HuH-7.5 (cell line): ENCODE measurements at regions not wholly inside any gene's neighbourhood (a gene's known extent, or its start where the extent isn't known, plus 50 kb on each side); places are given as distances from the start of the nearest gene placed in this dataset.
A peak's percentile ranks its signal among the peaks of the same experiment; 100 is the strongest.
"Not testable (repeated sequence)": the region's sequence is repeated elsewhere in the genome, so short reads cannot be mapped to it uniquely, and the experiment has no call there.

Experiments used
- DNase-seq: peaks from one replicate; pipeline ENCODE4 v3.0.0; 2011; ENCODE audit warnings: low spot score

DNA sequence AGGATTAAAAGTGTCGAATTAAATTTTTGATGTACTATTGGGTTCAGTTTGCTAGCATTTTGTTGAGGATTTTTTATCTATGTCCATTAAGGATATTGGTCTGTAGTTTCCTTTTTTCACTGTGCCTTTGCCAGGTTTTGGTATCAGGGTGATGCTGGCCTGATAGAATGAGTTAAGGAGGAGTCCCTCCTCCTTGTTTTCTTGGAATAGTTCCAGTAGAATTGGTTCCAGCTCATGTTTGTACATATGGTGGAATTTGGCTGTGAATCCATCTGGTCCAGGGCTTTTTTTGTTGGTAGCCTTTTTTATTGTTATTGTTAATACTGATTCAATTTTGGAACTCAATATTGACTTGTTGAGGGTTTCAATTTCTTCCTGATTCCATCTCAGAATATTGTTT is 141.8 kb downstream of the SIM1 start:
- DNase-seq, result no peak

DNA sequence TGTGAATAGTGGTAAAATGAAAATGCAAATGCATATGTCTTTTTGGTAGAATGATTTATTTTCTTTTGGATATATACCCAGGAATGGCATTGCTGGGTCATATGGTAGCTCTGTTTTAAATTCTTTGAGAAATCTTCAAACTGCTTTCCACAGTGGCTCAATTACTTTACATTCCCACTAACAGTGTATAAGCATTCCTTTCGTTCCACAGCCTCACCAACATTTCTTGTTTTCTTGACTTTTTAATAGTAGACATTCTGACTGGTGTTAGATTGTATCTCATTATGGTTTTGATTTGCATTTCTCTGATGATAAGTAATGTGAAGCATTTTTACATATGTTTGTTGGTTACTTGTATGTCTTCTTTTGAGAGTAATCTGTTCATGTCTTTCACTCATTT is 144.0 kb downstream of the SIM1 start:
- DNase-seq, result no peak

DNA sequence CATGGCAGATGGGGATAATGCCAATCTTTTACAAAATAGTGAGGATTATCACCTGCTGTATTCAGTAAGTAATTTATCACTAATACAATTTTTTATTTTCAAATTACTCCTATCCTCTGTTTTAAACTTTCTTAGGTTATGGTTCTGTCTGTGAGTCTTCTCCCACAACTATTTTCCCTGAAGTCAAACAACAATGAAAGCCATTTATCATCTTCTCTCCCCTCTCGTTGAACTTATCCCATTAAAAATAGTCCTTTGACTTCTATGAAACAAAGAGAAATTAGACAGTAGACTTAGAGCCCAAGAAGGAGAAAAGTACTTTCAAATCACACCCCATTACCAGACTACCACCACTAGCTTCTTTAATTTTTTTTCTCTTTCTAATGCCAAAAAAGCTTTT is 147.7 kb downstream of the SIM1 start:
- DNase-seq, result no peak

DNA sequence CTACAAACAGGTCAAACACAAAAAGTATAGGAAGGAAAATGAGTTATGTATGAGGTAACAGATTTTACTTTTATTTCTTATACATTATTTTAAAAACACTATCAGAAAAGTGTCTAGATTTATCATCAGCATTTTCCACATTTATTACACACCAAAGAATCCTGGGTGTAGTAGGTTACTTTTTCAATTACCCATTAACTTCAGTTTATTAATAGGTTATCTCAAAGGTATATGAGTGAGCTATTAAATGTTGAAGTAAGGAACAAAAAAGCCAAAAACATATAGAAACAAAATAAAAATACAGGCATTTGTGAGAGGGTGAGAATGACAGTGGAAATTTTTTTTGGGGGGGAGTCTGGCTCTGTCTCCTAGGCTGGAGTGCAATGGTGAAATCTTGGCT is 150.5 kb downstream of the SIM1 start:
- DNase-seq, result no peak

DNA sequence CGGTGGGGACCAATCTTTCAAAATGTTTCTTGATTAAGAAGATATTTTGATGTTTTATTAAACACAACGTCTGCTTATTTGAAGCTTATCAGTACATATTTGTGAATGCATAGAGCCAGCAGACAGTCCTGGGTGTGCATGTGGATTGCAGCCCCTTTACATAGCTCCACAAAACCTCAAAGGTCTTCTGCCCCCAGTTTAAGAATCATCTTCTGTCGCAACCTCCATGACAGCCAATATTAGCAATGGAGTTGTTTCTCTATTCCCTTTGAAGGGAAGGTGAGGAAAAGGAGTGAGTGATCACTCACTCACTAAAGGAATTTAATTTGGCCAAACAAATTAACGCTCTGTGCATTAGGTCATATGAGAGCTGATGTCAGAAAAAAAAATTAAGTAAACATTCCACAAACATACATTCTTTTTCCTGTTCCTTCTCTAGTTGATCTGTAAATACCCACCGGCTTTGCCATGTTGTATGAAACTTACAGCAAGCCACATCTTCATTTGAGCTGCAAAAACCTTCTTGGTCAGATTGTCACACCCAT is 152.9 kb downstream of the SIM1 start:
- DNase-seq, result no peak

DNA sequence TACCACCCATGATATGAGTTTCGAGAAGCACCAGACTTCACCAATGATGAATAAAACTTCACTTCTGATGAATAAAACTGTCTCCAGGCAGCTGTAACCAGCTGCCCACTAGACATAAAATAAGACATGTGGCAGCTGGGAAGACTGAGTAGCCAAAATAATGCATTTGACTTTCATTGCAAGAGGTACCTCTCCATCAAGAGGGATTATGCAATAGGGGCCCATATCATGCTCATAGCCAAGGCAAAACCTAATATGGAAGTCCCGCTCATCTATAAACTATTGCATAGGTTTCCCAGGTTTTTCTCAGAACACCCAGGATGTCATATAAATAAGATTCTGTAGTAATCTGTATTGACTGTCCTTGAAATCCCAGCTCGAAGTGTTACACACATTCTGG is 155.5 kb downstream of the SIM1 start:
- no peak for DNase-seq

DNA sequence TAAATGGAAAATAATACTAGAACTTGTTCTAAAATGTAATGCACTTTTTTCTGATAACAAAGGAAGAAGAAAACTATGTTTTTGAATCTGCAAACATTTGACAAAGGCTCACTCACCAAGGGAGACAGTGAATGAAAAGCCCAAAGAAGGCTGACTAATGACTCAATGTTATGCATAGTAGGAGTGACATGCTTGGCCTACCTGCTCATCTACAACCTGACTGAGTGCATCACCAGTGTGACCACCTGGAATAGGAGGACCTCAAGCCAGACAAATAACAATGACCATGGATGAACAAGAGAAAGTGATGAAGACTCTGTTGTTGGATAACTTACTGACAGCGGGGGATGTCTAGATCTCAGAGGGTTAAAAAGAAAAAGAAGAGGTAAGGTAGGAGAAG is 157.2 kb downstream of the SIM1 start:
- no peak for DNase-seq

DNA sequence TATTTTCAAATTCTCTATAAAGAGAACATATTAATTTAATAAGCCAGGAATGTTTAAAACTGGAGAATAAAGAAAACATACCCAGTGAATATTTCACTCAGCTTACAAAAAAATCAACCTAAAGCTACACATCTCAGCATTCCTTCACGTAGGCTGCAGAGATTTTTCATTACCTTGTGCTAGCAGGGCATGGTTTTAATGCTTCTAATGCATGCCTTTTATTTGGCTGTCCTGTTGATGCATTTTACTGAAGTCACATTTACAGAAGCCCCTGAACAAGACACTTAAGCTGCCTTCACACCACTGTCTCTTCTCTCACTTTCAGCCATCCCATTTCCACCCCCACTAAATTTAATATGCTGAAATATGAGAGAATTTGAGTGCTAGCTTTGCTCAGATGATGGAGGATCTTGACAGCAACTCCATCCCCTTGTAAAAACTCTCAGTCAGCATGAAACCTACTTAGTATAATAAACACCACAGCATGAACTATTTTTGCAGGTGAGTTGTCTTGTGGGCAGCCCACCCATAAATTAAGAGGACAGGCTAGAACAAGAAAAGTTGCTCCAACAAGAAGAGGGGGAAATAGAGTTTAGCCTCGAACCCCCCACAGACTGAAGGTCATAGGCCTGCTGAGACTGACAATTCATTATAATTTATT is 159.4 kb downstream of the SIM1 start:
- no peak for DNase-seq

DNA sequence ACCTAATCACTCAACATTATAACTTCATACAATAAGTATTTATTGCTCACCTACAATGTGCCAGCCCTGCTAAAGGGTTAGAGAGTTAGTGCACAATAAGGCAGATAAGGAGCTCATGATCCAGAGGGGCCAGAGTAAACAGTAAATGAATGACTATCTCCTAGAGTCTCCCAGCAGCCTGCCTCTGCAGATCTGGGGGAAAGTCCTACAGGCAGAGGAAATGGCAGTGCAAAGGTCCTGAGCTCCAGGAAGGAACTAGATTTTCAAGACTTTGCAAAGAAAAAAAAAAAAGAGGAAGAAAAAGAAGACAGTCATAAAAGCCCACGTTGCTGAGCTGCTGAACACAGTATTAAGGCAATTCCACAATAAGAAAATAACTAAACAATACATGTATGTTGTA is 160.1 kb downstream of the SIM1 start:
- no peak for DNase-seq

DNA sequence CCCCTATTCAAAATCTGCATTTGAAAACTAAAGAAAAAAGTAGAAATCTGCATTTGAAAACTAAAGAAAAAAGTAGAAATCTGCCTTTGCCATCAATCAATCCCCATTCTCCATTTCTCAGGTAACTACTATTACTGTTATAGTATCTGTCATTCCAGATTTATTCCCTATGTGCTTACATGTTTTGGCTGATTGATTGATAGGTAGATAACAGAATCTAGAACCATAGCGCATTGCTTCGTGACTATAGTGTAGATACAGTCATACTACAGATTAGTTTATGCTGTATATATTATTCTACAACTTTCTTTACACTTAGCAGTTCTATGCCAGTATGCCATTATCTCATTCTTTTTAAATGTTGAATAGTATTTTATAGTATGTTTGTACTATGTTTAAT is 163.0 kb downstream of the SIM1 start:
- no peak for DNase-seq

DNA sequence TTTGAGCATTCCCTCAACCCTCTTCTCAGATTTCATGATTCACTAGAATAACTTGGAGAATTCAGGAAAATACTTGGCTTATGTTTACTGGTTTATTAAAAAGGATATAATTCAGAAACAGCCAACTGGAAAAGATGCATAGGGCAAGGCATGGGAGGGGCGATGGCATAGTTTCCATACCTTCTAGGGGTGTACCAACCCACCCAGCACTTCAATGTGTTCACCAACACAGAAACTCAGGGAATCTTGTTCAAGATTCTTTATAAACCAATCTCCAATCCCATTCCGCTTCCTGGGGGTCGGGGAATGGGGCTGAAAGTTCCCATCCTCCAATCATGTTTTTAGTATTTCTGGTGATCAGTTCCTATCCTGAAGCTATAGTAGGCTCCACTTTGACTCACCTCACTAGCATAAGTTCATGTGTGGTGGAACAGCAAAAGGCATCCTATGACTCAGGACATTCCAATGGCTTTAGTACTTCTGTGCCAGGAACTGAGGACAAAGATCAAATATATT is 164.4 kb downstream of the SIM1 start:
- no peak for DNase-seq

DNA sequence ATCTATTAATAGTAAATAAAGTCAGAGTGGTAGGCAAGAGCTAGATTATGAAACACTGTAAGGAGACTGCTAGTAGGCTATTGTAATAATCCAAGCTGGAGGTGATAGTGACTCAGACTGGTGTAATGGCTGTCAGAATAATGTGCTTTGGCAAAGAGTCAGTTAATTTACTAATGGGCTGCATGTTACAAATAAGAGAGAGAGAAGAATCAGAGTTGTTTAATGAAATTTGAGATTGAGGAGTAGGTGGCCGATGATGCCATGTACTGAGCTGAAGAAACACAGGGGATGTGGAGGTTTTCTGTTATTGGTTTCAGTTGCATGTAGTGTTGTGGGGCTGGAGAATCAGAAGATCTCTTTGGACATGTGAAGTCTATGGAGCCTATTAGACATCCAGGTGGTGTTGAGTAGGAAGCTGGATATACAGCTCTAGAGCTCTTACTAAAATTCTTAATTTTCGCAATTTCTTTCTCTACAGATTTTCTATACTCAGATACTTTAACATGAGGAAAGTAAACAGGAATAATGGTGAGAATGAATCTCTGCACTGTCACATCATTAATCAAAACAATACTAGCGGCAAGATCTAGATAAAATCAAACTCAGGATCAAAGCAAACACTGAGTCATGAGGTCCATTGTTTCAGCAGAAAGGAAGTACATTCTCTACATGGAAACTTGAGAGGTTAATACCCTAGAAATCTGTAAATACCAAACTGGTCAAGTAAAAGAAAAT is 167.7 kb downstream of the SIM1 start:
- DNase-seq, result no peak

DNA sequence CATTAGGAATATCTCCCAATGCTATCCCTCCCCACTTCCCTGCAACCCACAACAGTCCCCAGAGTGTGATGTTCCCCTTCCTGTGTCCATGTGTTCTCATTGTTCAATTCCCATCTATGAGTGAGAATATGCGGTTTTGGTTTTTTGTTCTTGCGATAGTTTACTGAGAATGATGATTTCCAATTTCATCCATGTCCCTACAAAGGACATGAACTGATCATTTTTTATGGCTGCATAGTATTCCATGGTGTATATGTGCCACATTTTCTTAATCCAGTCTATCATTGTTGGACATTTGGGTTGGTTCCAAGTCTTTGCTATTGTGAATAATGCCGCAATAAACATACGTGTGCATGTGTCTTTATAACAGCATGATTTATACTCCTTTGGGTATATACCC is 169.5 kb downstream of the SIM1 start:
- DNase-seq, result not testable (repeated sequence)

DNA sequence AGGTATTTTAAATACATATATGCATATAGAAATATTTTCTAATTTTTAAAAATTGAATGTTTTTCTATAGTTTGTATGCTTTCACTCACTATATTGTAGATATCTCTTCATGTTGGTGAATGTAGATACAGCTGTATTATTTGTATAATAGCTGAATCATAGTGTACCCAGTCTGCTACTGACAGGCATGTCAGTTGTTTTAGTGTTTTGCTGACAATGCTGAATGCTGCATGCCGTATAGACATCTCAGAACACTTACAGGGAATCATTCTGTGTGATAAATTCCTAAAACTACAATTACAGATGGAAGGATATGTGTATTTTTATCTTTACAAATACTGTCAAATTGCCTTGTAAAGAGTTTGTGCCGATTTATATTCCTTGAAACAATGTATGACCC is 175.4 kb downstream of the SIM1 start:
- DNase-seq, result no peak

DNA sequence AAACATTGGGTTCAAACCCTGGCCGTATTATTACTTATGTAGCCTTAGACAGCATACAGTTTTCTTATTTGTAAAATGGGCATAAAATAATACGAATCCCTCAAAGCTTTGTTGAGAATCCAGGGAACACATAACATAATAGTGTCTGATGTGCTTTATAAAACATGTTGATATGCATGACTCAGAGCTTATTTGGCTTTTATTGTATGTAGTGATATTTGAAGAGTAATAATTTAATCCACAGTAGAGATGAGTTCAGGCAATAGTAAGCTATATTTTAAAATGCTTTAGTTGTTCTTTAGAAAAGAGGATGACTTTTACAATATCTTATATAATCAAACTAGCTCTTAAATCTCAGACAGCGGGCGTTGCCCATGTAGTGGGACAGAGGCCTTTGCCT is 176.4 kb downstream of the SIM1 start:
- no peak for DNase-seq

DNA sequence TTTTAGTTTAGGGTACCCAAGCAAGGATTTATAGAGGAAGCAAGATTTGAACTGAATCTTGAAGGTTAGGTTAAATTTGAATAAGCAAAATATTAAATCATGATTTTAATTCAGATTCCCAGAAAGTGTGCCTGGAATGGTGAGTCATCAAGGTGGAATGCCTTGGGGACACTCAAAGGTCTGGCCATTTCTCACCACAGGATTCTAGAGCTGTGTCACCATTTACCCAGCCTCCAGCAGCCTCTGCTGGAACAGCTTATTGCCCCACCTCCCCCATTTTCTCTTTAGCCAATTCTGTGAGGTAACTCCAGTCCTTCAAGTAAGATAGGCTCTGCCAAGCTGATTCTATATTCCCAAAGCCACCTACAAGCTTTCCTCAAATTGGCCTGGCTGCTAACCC is 181.4 kb downstream of the SIM1 start:
- peak; percentile 18 for DNase-seq

DNA sequence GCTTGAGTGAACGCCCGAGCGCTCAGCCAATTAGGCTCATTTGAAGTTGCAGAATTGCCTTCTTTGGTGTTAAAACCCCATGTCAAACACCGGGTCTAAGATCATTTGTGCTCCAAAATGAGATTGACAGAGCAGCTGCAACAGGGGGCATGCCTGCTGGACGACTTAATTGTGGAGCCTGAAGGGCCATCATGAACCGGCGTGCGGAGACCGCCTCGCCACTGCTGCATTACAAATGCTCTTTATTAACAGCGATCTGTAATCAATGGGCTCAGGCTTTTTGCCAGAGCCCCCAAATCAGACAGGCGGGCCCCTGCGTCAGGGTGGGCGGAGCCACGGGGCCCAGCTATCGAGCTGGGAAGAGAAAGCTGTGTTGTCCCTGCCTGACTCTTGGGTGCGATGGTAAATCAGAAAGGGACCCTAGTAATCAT is 183.2 kb downstream of the SIM1 start:
- DNase-seq, result no peak

DNA sequence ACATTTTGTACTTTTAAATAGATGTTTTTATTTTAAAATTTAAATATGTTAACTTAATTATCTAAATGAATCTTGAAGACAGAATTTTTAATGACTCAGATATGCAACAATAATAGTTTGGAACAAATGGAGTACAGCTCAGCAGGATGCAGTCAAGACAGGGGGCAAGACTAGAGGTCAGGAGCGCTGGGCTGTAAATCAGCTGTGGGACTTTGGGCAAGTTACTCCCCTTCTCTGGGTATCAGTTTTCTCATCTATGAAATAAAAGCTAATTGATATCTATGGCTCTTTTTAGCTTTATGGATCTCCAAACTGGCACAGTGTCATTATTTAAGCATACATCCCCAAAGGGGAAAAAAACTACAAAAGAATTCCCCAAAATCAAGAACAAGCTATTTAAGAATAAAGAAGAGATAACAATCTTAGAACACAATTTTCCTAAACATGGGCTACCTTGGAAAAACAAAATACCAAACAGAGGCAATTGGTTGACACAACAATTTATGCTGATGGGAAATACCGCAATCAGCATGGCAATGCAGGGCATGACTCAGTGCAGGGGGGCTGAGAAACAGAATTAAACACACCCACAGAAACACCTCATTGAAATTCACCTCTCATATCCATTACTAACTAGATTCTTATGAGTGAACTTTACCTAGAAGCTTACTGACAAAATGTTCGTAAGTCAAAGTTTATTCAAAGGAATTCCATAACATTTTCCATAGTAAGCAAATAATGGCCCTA is 188.2 kb downstream of the SIM1 start:
- no peak for DNase-seq

DNA sequence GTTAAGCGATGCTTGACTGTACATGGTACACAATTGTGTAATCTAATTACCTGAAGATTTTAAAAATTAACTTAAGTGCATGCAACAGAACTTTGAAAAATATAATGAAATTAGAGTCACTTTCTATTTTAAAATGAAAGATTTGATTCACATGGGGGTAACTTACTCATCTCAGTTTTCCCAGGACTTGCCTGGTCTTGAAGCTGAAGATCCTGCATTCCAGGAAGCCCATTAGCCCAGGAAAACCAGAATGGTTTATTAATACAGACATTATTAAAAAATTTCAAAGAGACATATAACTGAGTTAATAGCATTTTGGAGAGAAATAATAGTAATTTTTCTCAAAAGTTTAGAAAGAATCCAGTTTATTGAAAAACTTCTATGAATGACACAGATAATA is 190.6 kb downstream of the SIM1 start:
- DNase-seq, result no peak

DNA sequence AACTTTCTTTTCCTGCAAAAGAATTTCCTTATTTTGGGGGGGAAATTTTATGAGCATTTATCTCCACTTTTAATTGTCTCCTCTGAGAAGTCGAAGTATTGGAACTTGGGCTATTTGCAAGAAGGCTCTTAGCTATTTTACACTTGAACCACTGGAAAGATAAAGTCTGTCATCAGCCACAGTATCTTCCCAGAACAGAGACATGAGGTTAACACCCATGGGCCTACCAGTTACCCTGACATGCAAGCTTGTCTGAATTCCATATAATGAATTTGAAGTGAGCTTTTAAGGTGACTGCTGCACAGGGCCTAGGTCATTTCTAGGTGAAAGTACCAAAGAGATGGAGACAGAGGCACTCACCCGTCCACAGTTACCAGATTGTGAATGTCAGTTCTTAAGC is 193.1 kb downstream of the SIM1 start:
- no peak for DNase-seq

DNA sequence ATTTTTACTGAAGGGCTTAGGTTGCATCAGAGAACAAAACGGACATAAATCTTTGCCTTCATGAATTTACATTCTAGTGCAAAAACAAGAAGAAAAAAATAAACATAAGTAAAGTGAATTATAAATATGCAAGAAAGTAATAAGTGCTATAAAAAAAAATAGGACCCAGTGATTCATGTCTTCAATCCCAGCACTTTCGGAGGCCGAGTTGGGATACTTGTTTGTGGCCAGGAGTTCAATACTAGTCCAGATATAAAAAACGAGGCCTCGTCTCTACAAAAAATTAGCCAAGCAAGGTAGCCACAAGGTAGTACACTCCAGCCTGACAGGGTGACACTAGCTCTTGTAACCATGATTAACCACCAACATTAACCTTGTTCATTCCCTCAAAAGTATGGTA is 193.5 kb downstream of the SIM1 start:
- DNase-seq, result no peak

DNA sequence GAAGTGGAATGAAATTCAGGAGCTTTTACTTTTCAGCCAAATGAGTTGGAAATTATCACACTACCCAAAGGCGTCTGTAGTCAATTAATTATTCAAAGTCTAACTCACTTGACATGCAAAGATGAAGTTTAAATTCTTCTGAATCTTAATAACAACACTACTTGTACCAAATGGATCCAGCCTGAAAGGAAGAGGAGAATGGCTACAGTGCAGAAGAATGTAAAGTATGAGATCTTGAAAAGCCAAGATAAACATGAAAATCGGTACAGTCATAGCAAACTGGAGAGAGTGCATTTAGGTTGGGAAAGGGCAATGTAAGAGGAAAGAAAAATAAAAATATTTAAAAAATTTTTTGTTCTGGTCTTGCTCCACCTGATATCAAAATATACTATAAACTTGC is 195.5 kb downstream of the SIM1 start:
- no peak for DNase-seq

DNA sequence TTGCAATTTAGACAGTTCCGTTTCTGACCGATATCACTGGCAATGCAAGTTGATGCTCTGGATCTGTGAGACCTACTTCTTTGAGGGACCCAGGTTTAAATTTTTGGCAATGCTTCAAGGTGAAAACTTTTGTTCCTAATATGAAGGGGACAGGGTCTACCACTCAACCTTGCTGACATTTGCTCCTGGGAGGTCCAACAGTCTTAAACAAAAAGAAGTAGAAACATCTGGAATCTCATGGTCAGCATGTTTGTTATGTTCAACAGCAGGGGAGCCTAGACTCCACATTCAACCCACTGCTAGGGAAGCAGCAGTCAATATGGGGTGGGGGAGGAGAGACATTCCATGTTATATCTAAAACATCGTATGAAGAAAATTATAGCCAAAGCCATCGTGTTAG is 196.4 kb downstream of the SIM1 start:
- no peak for DNase-seq
